ENCODE measurements at regions not wholly inside any gene's neighbourhood (a gene's known extent, or its start where the extent isn't known, plus 50 kb on each side); places are given as distances from the start of the nearest gene placed in this dataset.

DNA sequence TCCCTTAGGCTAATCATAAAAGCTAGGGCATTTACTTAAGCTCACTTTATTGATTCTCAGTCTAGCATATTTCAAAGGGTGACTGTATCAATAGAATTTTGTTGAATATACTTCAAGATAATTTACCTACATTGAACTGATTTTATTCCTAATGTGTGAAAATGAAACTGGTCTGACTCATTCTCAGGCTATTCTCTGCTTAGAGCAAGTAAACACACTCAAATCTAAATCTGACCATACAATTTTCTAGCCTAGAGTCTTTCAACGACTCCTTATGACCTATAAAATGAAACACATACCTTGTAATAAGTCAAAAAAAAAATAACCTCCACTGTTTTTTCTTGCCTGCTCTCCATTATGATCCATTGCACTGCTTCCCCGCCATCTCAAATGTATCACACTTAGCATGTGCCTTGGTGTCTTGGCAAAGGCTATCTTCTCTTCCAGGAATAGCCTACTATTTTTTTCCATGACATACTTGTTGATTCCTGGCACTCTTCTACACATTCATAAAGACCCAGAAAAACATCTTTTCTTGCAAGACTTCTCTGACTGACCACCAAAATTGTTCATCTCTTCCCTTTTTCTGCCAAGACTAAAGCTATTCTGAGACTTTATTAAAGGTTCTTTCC is 965.1 kb upstream of the HS3ST1 start:
- WGBS, 5 donors = 58 to 74% (median 67%) methylated on average over 2 of the region's 2 CpGs

DNA sequence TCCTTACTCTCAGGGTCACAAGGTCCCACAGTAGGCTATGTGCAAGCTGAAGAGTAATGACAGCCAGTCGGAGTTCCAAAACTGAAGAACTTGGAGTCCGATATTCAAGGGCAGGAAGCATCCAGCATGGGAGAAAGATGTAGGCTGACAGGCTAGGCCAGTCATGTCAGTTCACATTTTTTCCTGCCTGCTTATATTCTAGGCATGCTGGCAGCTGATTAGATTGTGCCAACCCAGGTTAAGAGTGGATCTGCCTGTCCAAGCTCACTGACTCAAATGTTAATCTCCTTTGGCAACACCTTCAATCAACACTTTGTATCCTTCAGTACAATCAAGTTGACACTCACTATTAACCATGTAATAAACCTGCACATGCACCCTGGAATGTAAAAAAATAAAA is 960.9 kb upstream of the HS3ST1 start:
- H3K27me3 ChIP-seq (replicated peaks in 1 of 7) = no peaks in the 10 kb centered on the region
- no peaks in the 10 kb centered on the region for H3K4me1 ChIP-seq
- 81 to 94% (median 87%) methylated on average over 2 of the region's 2 CpGs for WGBS, 5 donors
- H3K4me3 ChIP-seq = no peak overlapping the region
- H3K27ac ChIP-seq = no peak overlapping the region
- no peak for DNase-seq
- intact Hi-C loops (cut with DNase I; ENCODE audit: low total_unique reads) = no loop called here
- H3K36me3 ChIP-seq = no peaks in the 10 kb centered on the region
- peaks cover 0 to 16% (median 2%) of the 10 kb centered on the region in 8 donors for H3K9me3 ChIP-seq
- TF ChIP-seq POLR2AphosphoS5 (IDR thresholded peaks at IDR 0.05) (no peak), POLR2A (IDR thresholded peaks at IDR 0.05) (no peak)
- TF ChIP-seq, protein P1, sequence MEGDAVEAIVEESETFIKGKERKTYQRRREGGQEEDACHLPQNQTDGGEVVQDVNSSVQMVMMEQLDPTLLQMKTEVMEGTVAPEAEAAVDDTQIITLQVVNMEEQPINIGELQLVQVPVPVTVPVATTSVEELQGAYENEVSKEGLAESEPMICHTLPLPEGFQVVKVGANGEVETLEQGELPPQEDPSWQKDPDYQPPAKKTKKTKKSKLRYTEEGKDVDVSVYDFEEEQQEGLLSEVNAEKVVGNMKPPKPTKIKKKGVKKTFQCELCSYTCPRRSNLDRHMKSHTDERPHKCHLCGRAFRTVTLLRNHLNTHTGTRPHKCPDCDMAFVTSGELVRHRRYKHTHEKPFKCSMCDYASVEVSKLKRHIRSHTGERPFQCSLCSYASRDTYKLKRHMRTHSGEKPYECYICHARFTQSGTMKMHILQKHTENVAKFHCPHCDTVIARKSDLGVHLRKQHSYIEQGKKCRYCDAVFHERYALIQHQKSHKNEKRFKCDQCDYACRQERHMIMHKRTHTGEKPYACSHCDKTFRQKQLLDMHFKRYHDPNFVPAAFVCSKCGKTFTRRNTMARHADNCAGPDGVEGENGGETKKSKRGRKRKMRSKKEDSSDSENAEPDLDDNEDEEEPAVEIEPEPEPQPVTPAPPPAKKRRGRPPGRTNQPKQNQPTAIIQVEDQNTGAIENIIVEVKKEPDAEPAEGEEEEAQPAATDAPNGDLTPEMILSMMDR (IDR thresholded peaks at IDR 0.05 in 8 of 11, conservative IDR thresholded peaks at IDR 0.05 in 3 of 11) = no peak

More for the DNA sequence above, 965.1 kb upstream of the HS3ST1 start:
- no peak for TF ChIP-seq POLR2A (IDR thresholded peaks at IDR 0.05)
- no peak for TF ChIP-seq POLR2AphosphoS5 (IDR thresholded peaks at IDR 0.05)
- TF ChIP-seq, protein P1 (IDR thresholded peaks at IDR 0.05 in 8 of 11, conservative IDR thresholded peaks at IDR 0.05 in 3 of 11) = no peak
- H3K27me3 ChIP-seq (replicated peaks in 1 of 7) = no peaks in the 10 kb centered on the region
- H3K4me1 ChIP-seq = no peaks in the 10 kb centered on the region
- H3K4me3 ChIP-seq = no peak overlapping the region
- intact Hi-C loops (cut with DNase I; ENCODE audit: low total_unique reads) = no loop called here
- no peak for DNase-seq
- H3K36me3 ChIP-seq = no peaks in the 10 kb centered on the region
- H3K27ac ChIP-seq = no peak overlapping the region
- no peaks in the 10 kb centered on the region for H3K9me3 ChIP-seq

GRCh38 chr4:12382567-12382966 is 953.9 kb upstream of the HS3ST1 start:
- Histone ChIP-seq H3K36me3 (no peaks in the 10 kb centered on the region), H3K27ac (no peak overlapping the region), H3K27me3 (replicated peaks in 1 of 7) (no peaks in the 10 kb centered on the region), H3K4me1 (no peaks in the 10 kb centered on the region), H3K9me3 (peaks cover 0 to 27% (median 5%) of the 10 kb centered on the region in 8 donors), H3K4me3 (no peak overlapping the region)
- intact Hi-C loops (cut with DNase I; ENCODE audit: low total_unique reads) = no loop called here
- no peak for TF ChIP-seq POLR2AphosphoS5 (IDR thresholded peaks at IDR 0.05)
- TF ChIP-seq POLR2A (IDR thresholded peaks at IDR 0.05) = no peak
- TF ChIP-seq, protein P1 (IDR thresholded peaks at IDR 0.05 in 8 of 11, conservative IDR thresholded peaks at IDR 0.05 in 3 of 11) = no peak
- no peak for DNase-seq
- WGBS, 5 donors = 78 to 87% (median 82%) methylated on average over 2 of the region's 2 CpGs

DNA sequence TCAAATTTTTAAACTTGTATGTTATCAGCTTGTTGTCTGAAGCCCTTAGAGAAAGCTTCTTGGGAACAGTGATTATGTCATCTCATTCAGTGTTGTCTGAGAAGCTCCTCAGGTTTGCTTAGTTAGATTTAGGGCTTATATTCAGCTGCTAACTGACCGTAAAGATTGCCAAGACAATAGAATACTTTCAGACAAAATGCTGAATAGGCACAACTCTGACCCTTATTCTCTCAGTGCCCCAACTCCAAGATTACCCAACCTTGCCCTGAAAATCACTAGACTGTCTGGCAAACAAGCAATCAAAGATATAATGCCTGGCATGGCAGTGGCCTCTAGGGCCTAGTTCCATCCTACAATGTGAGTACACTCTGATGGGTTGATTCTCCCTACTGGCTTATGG is 950.5 kb upstream of the HS3ST1 start:
- Histone ChIP-seq H3K36me3 (no peaks in the 10 kb centered on the region), H3K9me3 (peaks cover 0 to 12% (median 3%) of the 10 kb centered on the region in 8 donors), H3K4me1 (no peaks in the 10 kb centered on the region), H3K27me3 (replicated peaks in 1 of 7) (no peaks in the 10 kb centered on the region), H3K4me3 (no peak overlapping the region), H3K27ac (no peak overlapping the region)
- intact Hi-C loops (cut with DNase I; ENCODE audit: low total_unique reads) = no loop called here
- DNase-seq = no peak
- TF ChIP-seq POLR2AphosphoS5 (IDR thresholded peaks at IDR 0.05) (no peak), POLR2A (IDR thresholded peaks at IDR 0.05) (no peak)
- TF ChIP-seq, protein P1 (IDR thresholded peaks at IDR 0.05 in 8 of 11, conservative IDR thresholded peaks at IDR 0.05 in 3 of 11) = no peak
- 81 to 91% (median 89%) methylated on average over 1 of the region's 1 CpG for WGBS, 5 donors
